Activated naive CD4-positive, alpha-beta T cell treated with anti-CD3 and anti-CD28 coated beads, Interleukin-2, amount 50 U/mL, for 24 hours (primary cell): ENCODE measurements at regions not wholly inside any gene's neighbourhood (a gene's known extent, or its start where the extent isn't known, plus 50 kb on each side); places are given as distances from the start of the nearest gene placed in this dataset.

Experiments used
- H3K27ac Mint-ChIP-seq: one replicate; pipeline ENCODE4 v1.8.0; 2021; ENCODE audit warnings: mild to moderate bottlenecking, mixed read lengths
- H3K27me3 Mint-ChIP-seq: one replicate; pipeline ENCODE4 v1.8.0; 2021; ENCODE audit warnings: mixed read lengths
- H3K36me3 Mint-ChIP-seq: one replicate; pipeline ENCODE4 v1.8.0; 2021; ENCODE audit warnings: mixed read lengths
- H3K4me1 Mint-ChIP-seq: one replicate; pipeline ENCODE4 v1.8.0; 2021; ENCODE audit warnings: mixed read lengths
- H3K4me3 Mint-ChIP-seq: one replicate; pipeline ENCODE4 v1.8.0; 2021; ENCODE audit warnings: mild to moderate bottlenecking, mixed read lengths
- H3K9me3 Mint-ChIP-seq: one replicate; pipeline ENCODE4 v1.8.0; 2021; ENCODE audit warnings: mixed read lengths

DNA sequence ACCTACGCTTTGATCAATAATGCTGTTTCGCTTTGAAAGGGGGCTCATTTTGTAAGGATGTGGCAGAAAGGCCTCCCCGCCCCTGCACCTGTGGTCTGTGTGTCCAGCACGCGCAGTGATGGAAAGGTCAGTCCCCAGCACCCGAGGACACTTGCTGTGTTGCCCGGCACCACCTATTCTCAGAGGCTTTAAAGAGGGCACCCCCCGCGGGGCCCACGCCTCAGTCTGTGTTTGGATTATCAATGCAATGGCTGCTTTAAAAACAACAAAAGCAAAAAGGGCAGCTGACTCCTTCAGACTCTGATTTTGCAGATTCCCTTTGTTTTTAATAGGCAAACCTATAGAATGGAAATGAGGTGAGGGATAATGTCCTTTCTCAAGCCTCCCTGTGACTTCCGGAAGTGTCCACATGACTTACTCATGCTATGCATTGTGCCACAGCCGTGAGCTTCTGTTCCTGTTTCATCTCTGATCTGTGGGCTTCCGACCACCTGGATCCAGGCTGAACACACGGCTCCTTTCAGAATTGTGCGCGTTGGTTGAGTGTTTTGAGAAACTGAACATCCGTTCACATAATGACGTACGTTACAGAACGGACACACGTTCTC is 416.2 kb downstream of the IRX2 start:
- Mint-ChIP-seq H3K9me3 (peaks cover 5% of the 10 kb centered on the region), H3K4me3 (no peak overlapping the region), H3K36me3 (no peaks in the 10 kb centered on the region), H3K27me3 (no peaks in the 10 kb centered on the region), H3K4me1 (no peaks in the 10 kb centered on the region), H3K27ac (no peak overlapping the region)

DNA sequence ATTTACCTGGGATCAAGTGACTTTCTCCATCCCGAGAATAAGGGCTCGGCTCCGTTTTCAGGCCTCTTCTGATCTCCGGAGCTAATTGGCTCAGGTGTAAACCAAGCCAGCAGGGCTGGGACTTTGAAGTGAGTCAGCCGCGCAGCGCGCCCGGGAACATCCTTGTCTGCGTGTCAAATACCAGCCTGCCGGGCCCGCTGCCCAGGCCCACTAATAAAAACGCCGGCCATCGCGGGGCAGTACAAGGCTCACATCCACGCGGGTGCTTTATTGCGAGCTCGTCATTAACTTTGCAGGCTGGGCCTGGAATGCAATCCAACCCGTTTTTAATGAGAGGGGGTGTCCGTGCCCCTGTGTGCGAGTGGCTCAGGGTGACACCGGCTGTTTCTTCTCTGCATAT is 416.8 kb downstream of the IRX2 start:
- H3K4me3 Mint-ChIP-seq: no peak overlapping the region
- peaks cover 5% of the 10 kb centered on the region for H3K9me3 Mint-ChIP-seq
- H3K4me1 Mint-ChIP-seq: no peaks in the 10 kb centered on the region
- H3K27me3 Mint-ChIP-seq: no peaks in the 10 kb centered on the region
- no peak overlapping the region for H3K27ac Mint-ChIP-seq
- no peaks in the 10 kb centered on the region for H3K36me3 Mint-ChIP-seq

DNA sequence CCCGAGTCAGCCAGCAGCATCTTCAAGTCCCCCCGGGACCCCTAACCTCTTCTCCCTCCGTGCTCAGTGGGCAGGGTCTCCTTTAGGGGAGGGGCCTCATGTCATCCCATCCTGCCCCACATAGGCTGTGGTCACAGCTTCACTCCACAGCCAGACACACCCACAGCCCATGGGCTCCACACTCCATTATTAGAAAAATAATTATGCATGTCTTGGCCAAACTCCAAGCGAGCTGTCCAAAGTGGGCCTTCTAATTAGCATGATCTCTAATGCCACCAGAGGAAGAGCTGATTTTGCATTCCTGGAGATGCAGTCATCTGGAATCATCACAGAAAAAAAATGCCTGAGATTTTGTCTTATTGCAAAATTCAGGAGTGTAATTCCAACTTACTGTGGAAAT is 418.2 kb downstream of the IRX2 start:
- Mint-ChIP-seq H3K4me3 (no peak overlapping the region), H3K27me3 (no peaks in the 10 kb centered on the region), H3K36me3 (no peaks in the 10 kb centered on the region), H3K27ac (no peak overlapping the region), H3K4me1 (no peaks in the 10 kb centered on the region), H3K9me3 (peaks cover 5% of the 10 kb centered on the region)

DNA sequence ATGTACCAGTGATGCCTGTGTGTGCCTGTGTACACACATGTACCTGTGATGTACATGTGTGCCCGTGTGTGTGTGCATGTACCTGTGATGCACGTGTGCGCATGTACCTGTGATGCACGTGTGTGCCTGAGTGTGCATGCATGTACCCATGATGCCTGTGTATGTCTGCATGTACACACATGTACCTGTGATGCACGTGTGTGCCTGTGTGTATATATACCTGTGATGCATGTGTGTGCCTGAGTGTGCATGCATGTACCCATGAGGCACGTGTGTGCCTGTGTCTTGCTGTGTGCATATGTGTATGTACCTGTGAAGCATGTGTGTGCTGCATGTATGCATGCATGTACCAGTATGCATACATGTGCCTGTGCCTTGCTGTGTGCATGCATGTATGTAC is 419.0 kb downstream of the IRX2 start:
- no peak overlapping the region for H3K27ac Mint-ChIP-seq

DNA sequence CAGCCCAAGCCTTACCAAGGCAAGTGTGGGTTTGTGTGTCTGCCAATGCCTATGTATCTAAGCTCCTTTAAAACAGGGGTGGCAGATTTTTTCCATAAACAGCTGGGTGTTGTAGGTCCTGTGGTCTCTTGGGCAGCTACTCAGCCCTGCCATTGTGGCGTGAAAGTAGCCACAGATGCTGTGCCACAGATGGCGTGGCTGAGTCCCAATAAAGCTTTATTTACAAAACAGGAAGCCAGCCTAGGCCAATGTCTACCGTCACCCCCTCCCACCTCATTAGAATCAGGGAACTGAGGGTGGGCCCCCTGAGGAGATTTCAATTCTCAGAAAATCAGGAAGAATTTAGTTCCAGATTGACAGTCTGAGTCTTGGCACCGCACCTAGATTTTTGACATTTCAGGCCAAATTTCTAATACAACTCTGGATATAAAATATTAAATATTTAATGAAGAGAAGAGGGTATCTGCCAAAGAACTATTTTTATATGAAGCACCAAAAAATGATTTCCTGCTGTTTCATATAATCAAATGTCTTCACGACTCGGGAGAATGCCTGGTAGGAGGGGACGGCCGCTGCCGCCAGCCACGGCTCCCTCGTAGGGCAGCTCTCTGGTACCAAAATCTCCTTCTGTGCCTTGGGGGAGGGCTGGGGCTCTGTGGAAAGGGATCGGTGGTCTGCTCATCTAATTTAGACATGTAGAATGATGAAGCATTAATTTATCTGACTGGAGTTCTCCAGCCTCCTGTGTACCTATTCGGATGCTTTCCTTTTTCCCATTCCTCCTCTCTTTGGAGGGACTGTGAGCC is 420.9 kb downstream of the IRX2 start:
- Mint-ChIP-seq H3K9me3 (peaks cover 5% of the 10 kb centered on the region), H3K27me3 (no peaks in the 10 kb centered on the region), H3K4me3 (no peak overlapping the region), H3K4me1 (no peaks in the 10 kb centered on the region), H3K36me3 (no peaks in the 10 kb centered on the region), H3K27ac (no peak overlapping the region)

More for the DNA sequence above, 419.0 kb downstream of the IRX2 start:
- Mint-ChIP-seq H3K4me3 (no peak overlapping the region), H3K27me3 (no peaks in the 10 kb centered on the region), H3K36me3 (no peaks in the 10 kb centered on the region), H3K9me3 (peaks cover 5% of the 10 kb centered on the region), H3K4me1 (no peaks in the 10 kb centered on the region)

DNA sequence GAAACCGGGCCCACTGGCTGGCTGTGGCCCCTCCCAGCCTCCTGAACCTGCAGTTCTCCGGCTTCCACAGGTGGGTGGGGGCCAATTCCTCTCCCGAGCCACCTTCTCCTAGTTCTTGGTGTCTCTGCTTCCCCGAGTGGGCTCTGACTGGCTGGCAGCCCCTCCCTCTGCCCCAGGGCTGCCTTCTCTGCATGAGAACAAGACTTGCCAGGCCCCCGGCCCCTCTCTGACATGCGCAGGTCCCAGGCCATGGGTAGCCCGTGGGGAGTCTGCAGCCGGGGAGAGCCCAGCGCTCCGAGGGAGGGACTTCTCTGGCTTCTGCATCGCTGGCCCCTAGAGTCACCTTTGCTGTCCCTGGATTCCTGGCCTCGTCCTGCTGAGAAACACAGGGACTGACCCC is 421.7 kb downstream of the IRX2 start:
- H3K27me3 Mint-ChIP-seq: no peaks in the 10 kb centered on the region
- no peak overlapping the region for H3K4me3 Mint-ChIP-seq
- H3K36me3 Mint-ChIP-seq: no peaks in the 10 kb centered on the region
- no peak overlapping the region for H3K27ac Mint-ChIP-seq
- H3K4me1 Mint-ChIP-seq: no peaks in the 10 kb centered on the region
- H3K9me3 Mint-ChIP-seq: peaks cover 5% of the 10 kb centered on the region

DNA sequence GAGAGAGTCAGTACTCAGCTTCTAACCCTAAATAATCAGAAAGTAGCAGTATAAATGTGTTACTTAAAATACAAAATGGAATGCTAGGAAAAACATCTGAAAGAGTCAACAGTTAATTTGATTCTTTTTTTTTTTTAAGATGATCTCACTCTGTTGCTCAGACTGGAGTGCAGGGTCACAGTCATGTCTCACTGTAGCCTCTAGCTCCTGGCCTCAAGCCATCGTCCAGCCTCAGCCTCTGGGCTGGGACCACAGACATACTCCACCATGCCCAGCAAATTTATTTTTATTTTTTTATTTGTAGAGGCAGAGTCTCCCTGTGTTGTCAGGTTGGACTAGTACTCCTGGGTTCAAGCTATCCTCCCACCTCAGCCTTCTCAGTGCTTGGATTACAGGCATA is 424.9 kb downstream of the IRX2 start:
- Mint-ChIP-seq H3K4me1 (no peaks in the 10 kb centered on the region), H3K27me3 (peaks cover 1% of the 10 kb centered on the region), H3K4me3 (no peak overlapping the region), H3K36me3 (no peaks in the 10 kb centered on the region), H3K27ac (no peak overlapping the region), H3K9me3 (no peaks in the 10 kb centered on the region)

DNA sequence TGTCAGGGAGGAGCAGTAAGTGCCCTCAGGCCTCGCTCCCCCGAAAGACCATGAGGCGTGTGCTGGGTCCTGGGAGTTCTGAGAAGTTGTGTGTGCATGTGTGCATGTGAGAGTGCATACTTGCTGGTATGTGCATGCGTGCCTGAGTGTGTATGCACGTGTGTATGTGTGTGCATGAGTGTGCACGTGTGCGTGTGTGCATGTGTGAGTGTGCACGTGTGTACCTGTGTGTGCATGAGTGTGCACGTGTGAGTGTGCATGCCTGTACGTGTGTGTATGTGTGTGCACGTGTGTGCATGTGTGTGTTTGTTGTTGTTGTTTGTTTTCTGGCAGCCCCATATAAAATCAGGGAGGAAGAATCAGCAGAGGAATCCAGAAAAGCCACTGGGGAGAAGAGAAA is 426.7 kb downstream of the IRX2 start:
- Mint-ChIP-seq H3K36me3 (no peaks in the 10 kb centered on the region), H3K9me3 (no peaks in the 10 kb centered on the region), H3K27me3 (peaks cover 6% of the 10 kb centered on the region), H3K27ac (no peak overlapping the region), H3K4me1 (no peaks in the 10 kb centered on the region), H3K4me3 (no peak overlapping the region)

DNA sequence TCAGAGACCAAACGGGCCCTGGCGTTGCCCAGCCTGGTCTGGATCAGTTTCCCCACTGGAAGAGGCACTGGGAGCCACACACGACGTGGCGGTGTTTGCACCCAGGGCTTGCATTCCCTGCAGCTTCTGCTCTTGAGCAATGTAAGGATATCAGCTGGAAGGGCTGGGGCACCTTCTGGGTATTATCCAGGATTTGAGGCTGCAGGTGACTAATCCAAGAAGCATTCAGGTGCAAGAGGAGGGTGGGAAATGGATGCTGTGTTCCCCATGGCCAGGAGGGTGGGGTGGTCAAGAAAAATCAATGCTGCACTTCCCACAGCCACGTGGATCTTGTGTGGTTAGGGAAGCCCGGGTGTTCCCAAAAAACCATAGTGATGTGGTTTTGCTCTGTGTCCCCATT is 430.9 kb downstream of the IRX2 start:
- no peaks in the 10 kb centered on the region for H3K36me3 Mint-ChIP-seq
- no peak overlapping the region for H3K4me3 Mint-ChIP-seq

DNA sequence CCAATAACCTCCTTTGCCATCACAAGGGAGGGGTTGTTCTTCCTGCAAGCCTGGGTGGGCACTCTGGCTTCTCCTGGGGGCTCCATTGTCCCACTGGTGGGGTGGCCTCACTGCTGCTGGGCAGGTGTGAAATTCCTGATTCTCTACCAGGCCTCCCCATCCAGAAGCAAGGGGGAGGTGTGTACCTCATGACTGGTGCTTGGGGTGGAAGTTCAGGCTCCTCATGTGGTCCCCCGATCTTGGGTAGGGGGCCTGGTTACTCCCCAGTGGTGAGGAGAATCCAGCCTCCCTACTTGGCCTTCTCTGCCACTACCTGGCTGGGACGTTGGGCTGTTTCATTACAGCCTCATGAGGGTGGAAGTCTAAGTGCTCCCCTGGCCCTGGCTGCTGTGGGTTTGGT is 433.9 kb downstream of the IRX2 start:
- no peaks in the 10 kb centered on the region for H3K36me3 Mint-ChIP-seq
- H3K27ac Mint-ChIP-seq: no peak overlapping the region
- no peak overlapping the region for H3K4me3 Mint-ChIP-seq
- H3K9me3 Mint-ChIP-seq: peaks cover 10% of the 10 kb centered on the region
- H3K4me1 Mint-ChIP-seq: no peaks in the 10 kb centered on the region
- H3K27me3 Mint-ChIP-seq: peaks cover 6% of the 10 kb centered on the region

More for the DNA sequence above, 430.9 kb downstream of the IRX2 start:
- H3K9me3 Mint-ChIP-seq: no peaks in the 10 kb centered on the region
- H3K27ac Mint-ChIP-seq: no peak overlapping the region
- H3K27me3 Mint-ChIP-seq: peaks cover 8% of the 10 kb centered on the region
- H3K4me1 Mint-ChIP-seq: no peaks in the 10 kb centered on the region

DNA sequence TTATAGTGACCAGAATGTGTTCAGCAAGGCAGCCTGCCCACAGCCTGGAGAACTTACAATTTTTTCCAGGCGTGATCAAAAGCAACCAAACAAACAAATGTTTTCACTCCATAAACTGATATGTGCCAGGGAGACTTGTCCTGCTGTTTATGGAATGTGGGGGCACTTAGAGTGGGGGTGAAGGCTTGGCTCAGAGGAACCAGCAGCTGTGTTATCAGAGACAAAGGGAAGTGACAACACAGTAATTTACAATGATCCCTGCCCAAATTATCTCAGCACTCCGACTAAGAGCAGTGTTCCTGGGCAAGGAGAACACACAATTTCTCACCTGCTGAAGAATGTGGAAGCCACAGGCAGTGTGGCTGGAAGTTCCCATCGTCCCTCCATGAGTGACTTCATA is 429.1 kb upstream of the IRX4 start:
- H3K36me3 Mint-ChIP-seq: no peaks in the 10 kb centered on the region
- no peaks in the 10 kb centered on the region for H3K4me1 Mint-ChIP-seq
- peaks cover 10% of the 10 kb centered on the region for H3K9me3 Mint-ChIP-seq
- no peak overlapping the region for H3K27ac Mint-ChIP-seq
- no peak overlapping the region for H3K4me3 Mint-ChIP-seq
- H3K27me3 Mint-ChIP-seq: no peaks in the 10 kb centered on the region

DNA sequence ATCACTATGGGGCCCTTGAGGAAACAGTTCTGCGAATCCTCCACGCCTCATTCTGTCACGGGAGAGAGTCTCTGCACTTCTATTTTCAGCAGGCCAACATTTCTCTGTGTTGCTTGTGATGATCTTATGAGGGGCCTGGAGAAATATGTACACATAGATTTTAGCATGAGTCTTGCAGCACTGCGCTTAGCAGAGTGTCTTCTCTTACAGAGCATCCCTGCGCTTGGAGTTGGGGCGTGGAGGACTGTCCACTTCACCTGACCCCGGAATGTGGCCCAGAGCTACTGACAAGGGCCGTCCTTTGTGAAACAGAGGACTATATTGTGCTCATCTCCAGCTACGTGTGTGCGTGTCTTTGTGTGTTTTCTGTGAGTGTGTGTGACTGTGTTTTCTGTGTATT is 428.2 kb upstream of the IRX4 start:
- Mint-ChIP-seq H3K36me3 (no peaks in the 10 kb centered on the region), H3K4me3 (no peak overlapping the region), H3K9me3 (peaks cover 10% of the 10 kb centered on the region), H3K27me3 (no peaks in the 10 kb centered on the region), H3K27ac (no peak overlapping the region), H3K4me1 (no peaks in the 10 kb centered on the region)

DNA sequence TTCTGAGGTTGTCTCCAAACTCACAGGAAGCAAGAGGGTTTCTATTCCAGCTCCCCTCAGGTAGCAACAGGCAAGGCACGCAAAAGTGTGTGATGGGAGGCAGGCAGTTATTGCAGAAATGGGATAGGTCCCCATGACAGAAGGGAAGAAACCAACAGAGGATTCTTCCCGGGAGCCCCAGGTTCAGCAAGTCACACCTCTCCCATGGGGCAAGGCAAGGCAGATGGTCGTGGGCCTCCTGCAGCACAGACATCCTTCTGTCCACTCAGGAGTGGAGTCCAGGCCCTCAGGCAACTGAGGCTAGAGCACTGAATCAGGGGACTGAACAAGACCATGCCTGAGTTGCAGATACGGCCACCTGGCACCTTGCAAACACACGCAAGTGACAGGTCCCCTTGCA is 424.9 kb upstream of the IRX4 start:
- H3K27ac Mint-ChIP-seq: no peak overlapping the region

DNA sequence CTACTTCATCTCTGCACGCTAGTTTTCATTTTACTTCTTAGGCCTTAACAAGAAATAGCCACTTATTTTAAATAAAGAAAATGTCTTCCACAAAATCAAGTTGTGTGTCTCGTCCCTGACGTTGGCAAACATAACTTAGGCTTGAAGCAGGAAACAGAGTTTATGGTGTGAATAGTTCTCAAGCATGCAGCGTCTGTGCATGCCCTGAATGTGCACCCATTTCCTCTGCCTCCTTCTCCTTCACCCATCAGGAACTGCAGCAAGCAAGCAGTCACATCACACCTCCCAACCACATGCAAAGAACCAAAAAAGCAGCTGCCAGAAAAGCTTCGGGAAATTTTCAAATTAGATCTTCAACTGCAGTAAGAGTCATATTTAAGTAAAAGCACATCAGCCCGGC is 424.0 kb upstream of the IRX4 start:
- Mint-ChIP-seq H3K27me3 (peaks cover 3% of the 10 kb centered on the region), H3K36me3 (no peaks in the 10 kb centered on the region), H3K9me3 (no peaks in the 10 kb centered on the region), H3K27ac (no peak overlapping the region), H3K4me1 (no peaks in the 10 kb centered on the region), H3K4me3 (no peak overlapping the region)

More for the DNA sequence above, 424.9 kb upstream of the IRX4 start:
- H3K9me3 Mint-ChIP-seq: no peaks in the 10 kb centered on the region
- no peak overlapping the region for H3K4me3 Mint-ChIP-seq
- H3K4me1 Mint-ChIP-seq: no peaks in the 10 kb centered on the region
- H3K36me3 Mint-ChIP-seq: no peaks in the 10 kb centered on the region
- no peaks in the 10 kb centered on the region for H3K27me3 Mint-ChIP-seq

DNA sequence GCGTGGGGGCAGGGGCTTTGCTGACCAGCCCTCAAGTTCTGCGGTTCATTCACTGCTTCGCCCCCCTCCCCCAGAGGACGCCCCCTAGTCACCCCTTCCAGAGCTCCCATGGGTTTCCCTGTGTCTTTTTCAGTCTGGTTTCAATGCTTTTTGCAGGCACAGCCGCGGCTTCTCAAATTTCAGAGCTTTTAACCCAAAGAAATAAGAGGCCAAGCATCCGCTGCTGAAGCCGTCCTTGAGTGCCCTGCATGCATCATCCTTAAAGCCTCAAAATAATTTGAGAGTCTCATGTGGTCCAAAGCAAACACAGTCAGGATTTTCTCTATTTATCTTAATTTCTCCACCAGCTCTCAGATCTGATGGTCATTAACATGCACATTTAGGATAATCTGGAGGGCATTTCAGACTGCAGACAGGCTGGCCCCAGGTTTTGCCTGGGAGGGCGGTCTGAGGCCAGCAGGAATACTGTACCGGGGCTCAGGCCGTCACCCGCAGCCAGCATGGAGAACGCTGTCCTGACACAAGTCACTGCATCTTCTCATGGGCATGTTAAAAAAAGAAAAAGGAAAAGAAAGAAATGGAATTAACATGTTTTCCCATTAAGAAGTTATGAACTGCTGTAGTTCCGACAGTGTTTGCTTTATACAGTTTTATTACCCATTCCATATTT is 420.8 kb upstream of the IRX4 start:
- Mint-ChIP-seq H3K4me1 (no peaks in the 10 kb centered on the region), H3K27ac (no peak overlapping the region), H3K9me3 (no peaks in the 10 kb centered on the region), H3K36me3 (no peaks in the 10 kb centered on the region), H3K4me3 (no peak overlapping the region), H3K27me3 (peaks cover 6% of the 10 kb centered on the region)

DNA sequence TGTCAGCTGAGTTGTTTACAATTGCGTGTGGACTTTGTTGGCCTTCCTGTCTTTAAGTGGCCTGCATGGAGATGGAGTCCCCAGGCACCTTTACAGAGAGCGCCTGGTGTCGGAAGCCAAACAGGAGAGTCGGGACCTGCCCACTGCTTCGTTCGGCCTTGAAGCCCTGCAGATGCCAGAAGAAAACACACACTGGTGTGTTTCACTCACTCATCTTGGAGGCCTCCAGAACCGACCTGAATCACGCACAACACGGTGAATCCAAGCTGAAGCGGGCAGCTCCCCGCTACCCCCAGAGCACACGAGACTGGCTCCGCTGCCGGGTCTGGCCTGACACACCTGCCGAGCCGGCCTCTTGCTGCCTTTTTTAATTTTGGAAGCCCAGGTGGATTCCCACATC is 419.4 kb upstream of the IRX4 start:
- Mint-ChIP-seq H3K27me3 (peaks cover 6% of the 10 kb centered on the region), H3K27ac (no peak overlapping the region)

More for the DNA sequence above, 419.4 kb upstream of the IRX4 start:
- H3K4me3 Mint-ChIP-seq: no peak overlapping the region
- no peaks in the 10 kb centered on the region for H3K9me3 Mint-ChIP-seq
- no peaks in the 10 kb centered on the region for H3K4me1 Mint-ChIP-seq
- H3K36me3 Mint-ChIP-seq: no peaks in the 10 kb centered on the region
